Liver (tissue), 3 donors: ENCODE measurements at regions not wholly inside any gene's neighbourhood (a gene's known extent, or its start where the extent isn't known, plus 50 kb on each side); places are given as distances from the start of the nearest gene placed in this dataset.

Source experiments
- SP1 ChIP-seq: IDR thresholded peaks from 2 replicates; pipeline ENCODE4 v1.6.1; 2018; ENCODE audit warnings: antibody characterized with exemption, mild to moderate bottlenecking
- TF ChIP-seq, protein P1 (sequence below): fragments of 150-350 bp; IDR thresholded peaks from 2 replicates; pipeline ENCODE4 v1.5.1; 2017; ENCODE audit warnings: improper control_type of control experiment, low read depth, low read length; ENCODE audit not compliant: missing input control
- donor health status: healthy.
- donor health status: healthy.

DNA sequence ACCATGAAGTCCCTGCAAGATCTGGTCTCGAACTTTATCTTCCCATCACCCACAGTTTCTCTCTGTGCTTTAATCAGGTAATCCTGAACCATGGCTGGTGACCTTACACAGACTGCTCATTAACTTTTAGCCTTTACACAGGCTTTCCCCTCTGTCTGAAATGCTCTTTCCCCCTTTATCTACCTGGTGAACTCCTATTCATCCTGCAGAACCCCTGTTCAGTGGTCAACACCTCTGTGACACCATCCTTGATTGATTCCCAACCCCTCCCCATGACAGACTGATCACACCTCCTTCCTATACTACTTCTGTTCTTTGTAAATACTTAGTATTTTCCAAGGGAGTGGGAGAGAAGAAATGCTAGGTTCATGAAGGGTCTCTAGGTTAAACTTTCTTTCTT lies 254.0 kb downstream of the RPS24 start:
- TF ChIP-seq, protein P1, sequence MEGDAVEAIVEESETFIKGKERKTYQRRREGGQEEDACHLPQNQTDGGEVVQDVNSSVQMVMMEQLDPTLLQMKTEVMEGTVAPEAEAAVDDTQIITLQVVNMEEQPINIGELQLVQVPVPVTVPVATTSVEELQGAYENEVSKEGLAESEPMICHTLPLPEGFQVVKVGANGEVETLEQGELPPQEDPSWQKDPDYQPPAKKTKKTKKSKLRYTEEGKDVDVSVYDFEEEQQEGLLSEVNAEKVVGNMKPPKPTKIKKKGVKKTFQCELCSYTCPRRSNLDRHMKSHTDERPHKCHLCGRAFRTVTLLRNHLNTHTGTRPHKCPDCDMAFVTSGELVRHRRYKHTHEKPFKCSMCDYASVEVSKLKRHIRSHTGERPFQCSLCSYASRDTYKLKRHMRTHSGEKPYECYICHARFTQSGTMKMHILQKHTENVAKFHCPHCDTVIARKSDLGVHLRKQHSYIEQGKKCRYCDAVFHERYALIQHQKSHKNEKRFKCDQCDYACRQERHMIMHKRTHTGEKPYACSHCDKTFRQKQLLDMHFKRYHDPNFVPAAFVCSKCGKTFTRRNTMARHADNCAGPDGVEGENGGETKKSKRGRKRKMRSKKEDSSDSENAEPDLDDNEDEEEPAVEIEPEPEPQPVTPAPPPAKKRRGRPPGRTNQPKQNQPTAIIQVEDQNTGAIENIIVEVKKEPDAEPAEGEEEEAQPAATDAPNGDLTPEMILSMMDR = no peak
- no peak for TF ChIP-seq SP1
